Fibroblast of skin of right biceps (primary cell): ENCODE measurements at regions not wholly inside any gene's neighbourhood (a gene's known extent, or its start where the extent isn't known, plus 50 kb on each side); places are given as distances from the start of the nearest gene placed in this dataset.

Source experiments
- DNase-seq: peaks from one replicate; pipeline ENCODE4 v3.0.0-alpha.2; 2013

GRCh38 chr13:44058067-44058466, 178.4 kb downstream of the LACC1 start:
- no peak for DNase-seq

DNA sequence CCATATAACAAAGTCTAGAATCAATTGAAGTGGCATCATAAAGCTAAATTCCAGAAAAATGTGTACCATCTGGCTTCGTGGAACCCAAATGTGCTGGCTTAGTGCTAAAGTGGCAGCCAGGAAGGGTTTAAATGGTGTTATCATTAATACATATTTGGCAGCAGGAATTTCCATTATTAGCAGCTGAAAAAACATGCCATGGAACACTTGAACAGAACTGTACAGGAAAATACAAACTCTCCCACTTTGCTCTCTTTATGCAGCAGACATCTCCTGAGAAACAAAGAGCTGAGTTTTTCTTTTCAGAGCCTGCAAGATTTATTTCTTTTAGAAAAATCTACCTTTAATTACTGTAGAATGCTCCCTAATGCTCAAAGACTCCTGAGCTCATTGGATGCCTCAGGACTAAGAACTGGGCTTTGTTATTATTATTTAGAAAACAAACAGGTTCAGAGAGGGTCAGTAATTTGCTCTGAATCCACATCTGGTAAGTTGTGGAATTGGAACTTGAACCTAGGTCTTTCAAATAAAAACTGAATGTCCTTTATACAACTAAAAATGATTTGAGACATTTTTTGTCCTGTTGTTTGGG, 179.0 kb downstream of the LACC1 start:
- DNase-seq: peak; percentile 4

DNA sequence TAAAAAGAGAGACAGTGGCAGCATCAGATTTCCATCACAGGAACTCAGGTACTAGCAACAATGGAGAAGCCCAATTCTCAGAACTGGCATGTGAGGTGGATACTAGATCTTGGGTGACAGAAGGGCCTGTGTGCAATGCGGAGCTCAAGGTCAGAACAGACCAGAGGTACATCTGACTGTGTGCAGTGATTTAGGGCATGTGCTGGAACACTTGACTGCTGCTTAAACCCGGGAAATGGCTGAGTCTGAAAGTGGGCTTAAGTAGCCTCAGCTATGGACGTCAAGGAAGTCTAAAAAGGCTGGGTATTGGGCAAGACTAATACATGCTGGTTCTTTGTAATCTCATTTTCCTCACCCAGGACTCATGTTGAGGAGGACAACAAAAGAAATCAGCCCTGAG, 182.2 kb downstream of the LACC1 start:
- DNase-seq: no peak

DNA sequence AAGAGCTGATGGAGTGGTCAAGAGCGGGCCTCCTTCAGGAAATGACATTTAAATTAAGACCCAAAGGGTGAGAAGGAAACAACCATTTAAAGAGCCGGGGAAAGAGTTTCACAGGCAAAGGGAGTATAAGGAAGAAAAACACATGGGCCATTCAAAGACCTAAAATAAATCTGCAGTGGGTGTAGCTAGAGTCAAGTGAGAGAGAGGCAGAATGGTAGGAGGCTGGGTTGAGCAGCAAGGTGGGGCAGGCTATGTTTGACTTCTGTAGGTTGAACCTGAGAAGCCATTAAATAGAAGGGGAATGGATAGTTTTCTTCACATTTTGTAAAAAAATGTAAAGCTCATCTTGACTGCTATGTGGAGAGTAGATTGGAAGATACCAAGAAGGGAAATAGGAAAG, 183.8 kb downstream of the LACC1 start:
- DNase-seq: no peak

- DNase-seq: peak; percentile 8
Observed at GRCh38 chr13:44063881-44064280, 184.2 kb downstream of the LACC1 start.

DNA sequence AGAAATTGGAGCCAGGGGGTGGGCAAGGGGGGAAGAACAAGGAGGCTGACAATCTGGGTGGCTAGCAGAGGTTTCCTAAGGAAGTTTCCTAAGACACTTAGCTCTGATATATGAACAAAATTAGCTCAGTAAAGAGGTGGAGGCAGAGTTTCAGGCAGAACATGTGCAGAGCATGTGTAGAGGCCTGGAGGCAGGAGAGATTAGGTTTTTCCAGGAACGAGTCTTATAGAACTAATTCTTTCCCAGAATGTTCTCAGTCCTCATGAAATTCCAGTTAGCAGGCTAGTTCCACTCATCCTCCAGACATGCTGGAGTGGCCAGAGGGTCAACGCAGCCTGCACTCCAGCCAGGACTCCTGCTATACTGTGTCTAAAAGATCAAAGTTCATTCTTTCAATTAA, 184.7 kb downstream of the LACC1 start:
- no peak for DNase-seq

DNA sequence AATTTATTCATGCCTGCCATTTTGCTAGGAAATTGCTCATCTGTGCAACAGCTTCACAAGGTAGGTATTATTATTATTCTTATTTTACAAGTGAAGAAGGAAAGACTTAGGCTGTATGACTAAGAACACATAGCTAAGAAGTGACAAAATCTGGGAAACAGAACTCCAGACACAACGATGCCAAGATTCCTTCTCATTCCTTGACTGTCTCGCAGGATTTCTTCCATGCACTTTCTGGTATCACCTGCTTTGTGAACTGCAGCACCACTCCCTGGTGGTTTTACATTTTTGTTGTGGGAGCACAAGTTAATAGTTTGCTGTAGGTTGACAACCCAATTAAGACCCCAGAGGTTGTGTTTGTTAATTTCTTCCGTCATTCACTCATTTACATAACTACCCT, 188.5 kb downstream of the LACC1 start:
- peak; percentile 71 for DNase-seq

GRCh38 chr13:44068737-44069136, 189.0 kb downstream of the LACC1 start:
- DNase-seq: peak; percentile 75

- DNase-seq: no peak
Observed at GRCh38 chr13:44072536-44072935, 192.8 kb downstream of the LACC1 start.

GRCh38 chr13:44074611-44075010, 194.9 kb downstream of the LACC1 start:
- DNase-seq: no peak

DNA sequence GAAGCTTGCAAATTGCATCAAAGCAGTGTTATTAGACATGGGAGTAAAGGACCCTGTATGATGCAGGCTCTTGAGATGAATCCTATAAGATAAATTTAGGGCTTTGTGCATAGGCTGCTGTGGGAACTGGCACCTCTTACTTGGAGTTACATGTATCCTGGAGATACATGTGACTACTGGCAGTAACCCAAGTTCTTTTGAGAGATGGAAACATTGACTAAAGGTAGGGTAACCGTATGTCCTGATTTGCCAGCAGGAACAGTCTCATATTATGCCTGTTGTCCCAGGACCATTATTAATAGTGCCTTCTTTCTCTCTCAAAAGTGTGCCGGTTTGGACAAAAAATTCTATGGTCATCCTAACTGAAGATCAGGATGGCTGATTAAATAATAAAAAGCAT, 195.4 kb downstream of the LACC1 start:
- no peak for DNase-seq

GRCh38 chr13:44078806-44079376, 199.2 kb downstream of the LACC1 start:
- no peak for DNase-seq

DNA sequence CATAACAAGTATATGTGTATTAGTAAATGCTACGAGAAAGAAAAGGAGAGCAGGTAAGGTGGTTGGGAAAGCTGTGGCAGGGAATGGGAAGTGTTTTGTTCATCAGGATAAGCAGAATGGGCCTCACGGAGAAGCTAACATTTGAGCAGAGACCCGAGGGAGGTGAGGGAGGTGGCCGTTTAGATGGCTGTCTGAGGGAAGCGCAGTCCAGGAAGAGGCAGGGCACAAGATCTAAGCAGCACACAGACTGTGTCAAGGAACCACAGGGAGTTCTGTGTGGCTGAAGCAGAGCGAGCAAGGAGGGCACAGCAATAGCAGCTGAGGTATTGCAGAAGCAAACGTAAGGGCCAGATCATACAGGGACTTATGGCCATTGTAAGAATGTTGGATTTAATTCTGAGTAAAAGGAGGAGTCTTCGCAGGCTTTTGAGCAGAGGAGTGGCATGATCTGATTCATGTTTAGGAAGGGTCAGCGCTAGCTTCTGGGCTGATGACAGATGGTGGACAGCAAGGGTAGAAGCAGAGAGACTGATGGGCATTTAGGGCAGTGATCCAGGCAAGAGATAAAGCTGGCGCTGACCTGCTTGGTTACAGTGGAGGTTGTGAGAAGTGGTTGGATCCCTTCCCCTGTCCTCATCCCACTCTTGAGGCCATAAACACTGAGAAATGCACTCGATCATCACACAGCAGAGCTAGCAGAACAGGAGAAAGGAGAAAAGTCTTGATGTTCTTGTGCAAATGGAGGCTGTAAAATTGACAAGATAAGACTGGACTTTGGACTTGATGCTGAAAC, 199.9 kb downstream of the LACC1 start:
- no peak for DNase-seq

DNA sequence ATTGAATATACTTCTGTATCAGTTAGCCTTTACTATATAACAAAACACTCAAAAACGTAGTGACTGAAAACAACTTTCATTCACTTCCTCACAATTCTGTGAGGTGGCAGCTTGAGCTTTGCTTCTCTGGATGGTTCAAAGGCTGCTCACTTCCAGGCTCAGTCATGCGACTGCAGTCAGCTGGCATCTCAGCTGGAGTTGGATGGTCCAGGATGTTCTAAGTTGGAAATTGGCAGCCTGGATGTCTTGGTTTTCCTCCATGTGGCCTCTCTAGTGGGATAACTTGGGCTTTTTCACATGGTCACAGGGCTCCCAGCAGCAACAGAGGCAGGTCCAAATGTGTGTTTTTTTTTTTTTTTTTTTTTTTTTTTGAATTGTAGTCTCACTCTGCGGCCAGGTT, 204.4 kb downstream of the LACC1 start:
- DNase-seq: no peak

DNA sequence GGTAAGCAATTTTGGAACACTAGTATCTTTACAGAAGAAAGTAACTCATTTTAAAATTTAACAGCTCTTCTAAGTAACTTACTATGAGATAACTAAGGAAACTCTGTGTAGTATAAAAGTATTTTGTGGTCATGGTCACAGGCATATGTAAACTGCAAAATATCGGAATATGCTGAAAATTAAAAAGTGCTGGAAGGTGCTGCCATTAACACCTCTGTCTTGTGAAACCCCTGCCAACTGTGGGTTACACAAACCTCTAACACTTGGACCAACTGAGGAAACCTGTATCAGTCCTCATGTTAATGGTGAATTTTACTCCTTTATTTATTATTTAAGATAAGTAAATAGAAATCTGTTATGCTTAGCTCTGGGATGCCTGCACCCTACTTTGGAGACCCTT, 206.7 kb downstream of the LACC1 start:
- DNase-seq: no peak

DNA sequence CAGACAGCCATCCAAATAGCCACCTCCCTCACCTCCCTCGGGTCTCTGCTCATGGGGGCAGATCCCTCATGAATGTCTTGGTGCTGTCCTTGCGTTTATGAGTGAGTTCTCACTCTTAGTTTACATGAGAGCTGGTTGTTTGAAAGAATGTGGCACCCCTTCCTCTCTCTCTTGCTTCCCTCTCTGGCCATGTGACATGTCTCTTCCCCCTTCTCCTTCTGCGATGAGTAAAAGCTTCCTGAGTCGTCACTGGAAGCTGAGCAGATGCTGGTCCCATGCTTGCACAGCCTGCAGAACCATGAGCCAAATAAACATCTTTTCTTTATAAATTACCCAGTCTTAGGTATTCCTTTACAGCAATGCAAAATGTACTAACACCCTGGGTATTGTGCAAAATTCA, 208.7 kb downstream of the LACC1 start:
- DNase-seq: no peak

GRCh38 chr13:44088991-44089413, 209.3 kb downstream of the LACC1 start:
- no peak for DNase-seq

DNA sequence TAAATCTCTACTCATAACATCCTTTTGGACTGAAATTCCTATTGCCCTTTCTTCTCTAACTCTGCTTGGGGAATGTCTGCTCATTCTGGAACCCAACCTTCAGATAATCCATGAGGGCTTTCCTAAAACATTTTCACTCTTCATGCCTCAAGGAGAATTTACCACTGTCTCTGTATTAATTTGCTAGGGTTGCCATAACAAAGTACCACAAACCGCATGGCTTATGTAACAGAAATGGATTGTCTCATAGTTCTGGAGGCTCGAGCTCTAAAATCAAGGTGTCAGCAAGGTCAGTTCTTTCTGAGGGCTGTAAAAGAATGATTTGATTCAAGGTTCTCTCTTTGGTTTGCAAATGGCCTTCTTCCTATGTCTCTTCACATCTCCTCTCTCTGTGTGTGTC, 209.7 kb downstream of the LACC1 start:
- DNase-seq: peak; percentile 12

- DNase-seq: no peak
Observed at GRCh38 chr13:44092078-44092970, 212.6 kb downstream of the LACC1 start.

DNA sequence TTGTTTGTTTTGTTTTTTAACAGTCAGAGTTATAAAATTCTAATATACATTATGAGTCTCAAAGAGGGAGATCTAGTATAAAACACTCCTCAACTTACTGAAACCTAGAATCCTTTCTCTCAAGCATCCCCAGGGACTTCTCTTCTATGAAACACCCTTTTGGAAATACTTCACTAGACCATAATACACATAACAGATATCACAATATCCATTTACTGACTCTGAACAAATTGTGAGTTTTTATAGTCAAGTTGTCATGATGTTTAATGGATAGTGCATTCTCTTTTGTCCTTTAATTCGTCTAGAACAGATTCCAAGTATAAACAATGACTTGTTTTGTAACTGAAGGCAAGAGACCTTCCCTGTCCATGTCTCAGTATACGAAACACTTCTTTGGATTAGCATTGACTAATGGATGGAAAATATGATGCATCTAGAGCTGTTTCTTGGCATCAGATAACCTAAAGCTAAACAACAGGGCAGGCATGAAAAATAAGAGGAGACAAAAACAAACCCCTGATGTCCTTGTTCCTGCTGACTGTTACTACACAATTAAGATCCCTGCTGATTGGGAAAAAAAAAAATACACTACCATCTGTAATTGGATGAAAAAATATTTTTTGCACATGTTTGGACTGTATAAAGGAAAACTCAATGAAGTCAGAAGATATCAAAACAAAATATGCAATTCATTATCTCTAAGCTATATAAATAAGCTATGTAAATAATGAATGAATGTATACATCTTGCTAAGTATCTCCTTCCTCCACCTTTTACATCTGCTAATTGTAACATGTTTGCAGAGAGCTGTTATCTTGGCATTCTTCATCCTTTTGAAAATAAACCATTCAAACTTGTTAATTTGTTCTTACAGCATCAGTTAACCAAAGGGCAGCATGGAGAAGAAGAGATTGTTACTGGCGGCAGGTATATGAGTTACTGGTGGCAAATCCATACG, 214.2 kb downstream of the LACC1 start:
- no peak for DNase-seq

GRCh38 chr13:44096901-44097300, 217.2 kb downstream of the LACC1 start:
- no peak for DNase-seq

GRCh38 chr13:44098559-44098958, 218.9 kb downstream of the LACC1 start:
- no peak for DNase-seq
